OCI-LY7 (cell line): ENCODE measurements at regions not wholly inside any gene's neighbourhood (a gene's known extent, or its start where the extent isn't known, plus 50 kb on each side); places are given as distances from the start of the nearest gene placed in this dataset.

ENCODE experiments used
- BruUV-seq: library from RNA; stranded (reverse); fragments of 400-500 nt; replicated peaks from 2 replicates; lab custom pipeline; 2021; lab: Mats Ljungman, UMichigan
- CTCF ChIA-PET: fragments of 300-600 bp; sonication (Branson Sonifier 250); formaldehyde crosslinking; loops from one replicate; lab custom pipeline; 2022; ENCODE audit warnings: antibody characterized with exemption; ENCODE audit not compliant: unreplicated experiment; lab: Charles Lee
- POLR2A ChIA-PET: fragments of 300-600 bp; sonication (Branson Sonifier 250); formaldehyde crosslinking; loops from one replicate; lab custom pipeline; 2022; ENCODE audit warnings: antibody characterized with exemption; lab: Charles Lee
- DNase-seq: peaks from one replicate; pipeline ENCODE4 v3.0.0-alpha.2; 2015; ENCODE audit warnings: low spot score
- H2AFZ ChIP-seq: fragments of 200-600 bp; sonication (generic), shearing (Covaris generic); 2 replicates; pipeline ENCODE4 v1.6.1; 2014; ENCODE audit warnings: mild to moderate bottlenecking, antibody characterized with exemption, low read length, moderate library complexity
- H3K27ac ChIP-seq: fragments of 200-600 bp; sonication (generic); 2 replicates; pipeline ENCODE4 v1.5.1; 2014; ENCODE audit warnings: mixed run types, low read depth, mild to moderate bottlenecking, moderate library complexity, low read length, inconsistent platforms; ENCODE audit not compliant: poor library complexity, severe bottlenecking
- H3K36me3 ChIP-seq: fragments of 200-600 bp; sonication (generic); 2 replicates; pipeline ENCODE4 v1.6.1; 2014; ENCODE audit warnings: mild to moderate bottlenecking, antibody characterized with exemption, low read length, moderate library complexity, mixed read lengths; ENCODE audit not compliant: insufficient read depth
- H3K4me1 ChIP-seq: fragments of 200-600 bp; sonication (generic); 2 replicates; pipeline ENCODE4 v1.5.1; 2014; ENCODE audit warnings: mild to moderate bottlenecking, low read length; ENCODE audit not compliant: insufficient read depth, poor library complexity, severe bottlenecking
- H3K4me2 ChIP-seq: fragments of 200-600 bp; sonication (generic); 2 replicates; pipeline ENCODE4 v1.6.1; 2014; ENCODE audit warnings: mild to moderate bottlenecking, low read length
- H3K4me3 ChIP-seq: fragments of 200-600 bp; sonication (generic); 2 replicates; pipeline ENCODE4 v1.5.1; 2014; ENCODE audit warnings: mild to moderate bottlenecking, low read depth, low read length; ENCODE audit not compliant: poor library complexity, severe bottlenecking
- H3K79me2 ChIP-seq: fragments of 200-600 bp; sonication (generic); 2 replicates; pipeline ENCODE4 v1.6.1; 2016; ENCODE audit warnings: low read depth, mild to moderate bottlenecking, low read length, moderate library complexity, mixed read lengths; ENCODE audit not compliant: insufficient read depth
- H3K9me2 ChIP-seq: fragments of 200-600 bp; sonication (generic); 2 replicates; pipeline ENCODE4 v1.6.1; 2016; ENCODE audit warnings: mild to moderate bottlenecking, low read length, mixed read lengths; ENCODE audit not compliant: insufficient read depth
- H3K9me3 ChIP-seq: fragments of 200-600 bp; sonication (generic); 2 replicates; pipeline ENCODE4 v1.6.1; 2014; ENCODE audit warnings: mild to moderate bottlenecking, mixed run types, low read length, mixed read lengths
- H4K20me1 ChIP-seq: fragments of 200-600 bp; sonication (generic); 2 replicates; pipeline ENCODE4 v1.6.1; 2014; ENCODE audit warnings: mild to moderate bottlenecking, antibody characterized with exemption, low read length, moderate library complexity, mixed read lengths; ENCODE audit not compliant: insufficient read depth
- EZH2phosphoT487 ChIP-seq: fragments of 200-600 bp; sonication (generic); IDR thresholded peaks from 2 replicates; pipeline ENCODE4 v1.6.1; 2018; ENCODE audit warnings: low read depth, borderline replicate concordance, mild to moderate bottlenecking, mixed run types, antibody characterized with exemption, low read length, moderate library complexity, mixed read lengths
- intact Hi-C: fragments of 100-400 bp; cut with micrococcal nuclease; formaldehyde crosslinking; loops from one replicate; pipeline ENCODE4 v1.10.0; 2022; ENCODE audit not compliant: unreplicated experiment
- TF ChIP-seq, protein P1 (sequence below): fragments of 200-600 bp; sonication (generic); conservative IDR thresholded peaks from 2 replicates; pipeline ENCODE4 v1.5.1; 2014; ENCODE audit warnings: mild to moderate bottlenecking, antibody characterized with exemption, low read length, moderate library complexity, mixed read lengths

DNA sequence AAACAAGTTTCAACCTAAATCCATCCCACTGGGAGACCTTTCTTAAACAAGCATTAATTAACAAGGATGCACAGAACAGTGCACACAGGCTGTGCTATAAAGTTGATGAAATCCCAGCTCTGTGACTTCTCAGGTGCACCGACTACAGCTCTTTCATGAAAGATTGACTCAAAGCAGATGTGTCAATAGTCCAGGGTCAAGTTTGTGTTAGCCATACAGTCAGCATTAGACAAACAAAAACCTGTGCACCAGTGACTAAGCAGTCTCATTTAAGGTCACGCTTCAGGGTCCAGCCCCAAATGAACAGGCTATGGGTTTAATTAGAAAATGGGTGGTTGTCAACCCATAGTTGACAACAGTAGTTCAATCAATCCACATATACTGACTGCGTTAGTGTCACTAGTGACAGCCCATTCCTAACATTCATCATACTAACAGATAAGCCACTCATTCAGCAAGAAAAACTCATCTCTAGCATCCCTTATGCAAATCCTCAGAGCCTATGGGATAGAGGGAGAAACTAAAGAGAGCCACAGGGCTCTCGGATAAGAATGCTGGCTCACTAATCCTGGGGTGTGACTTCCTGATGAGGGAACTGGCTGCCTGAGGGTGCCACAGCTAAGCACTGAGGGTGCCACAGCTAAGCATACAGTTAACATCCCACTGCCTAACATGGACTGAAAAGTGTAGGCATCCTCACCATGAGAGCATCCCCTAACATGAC lies 84.1 kb downstream of the WNT5A start:
- Histone ChIP-seq H3K27ac (no peak overlapping the region), H3K36me3 (no peaks in the 10 kb centered on the region), H2AFZ (no peak overlapping the region), H3K9me2 (no peaks in the 10 kb centered on the region), H3K9me3 (no peaks in the 10 kb centered on the region), H4K20me1 (no peaks in the 10 kb centered on the region), H3K4me1 (peaks cover 10% of the 10 kb centered on the region), H3K79me2 (no peaks in the 10 kb centered on the region), H3K4me2 (no peak overlapping the region), H3K4me3 (no peak overlapping the region)
- no peak for DNase-seq
- POLR2A ChIA-PET = no interaction called here
- CTCF ChIA-PET = no interaction called here
- intact Hi-C loops = loop anchor here (10.0 kb wide), 1 partner anchor 548 kb away; no protein-coding TSS in a partner anchor
- no TSS peak for BruUV-seq
- TF ChIP-seq, protein P1, sequence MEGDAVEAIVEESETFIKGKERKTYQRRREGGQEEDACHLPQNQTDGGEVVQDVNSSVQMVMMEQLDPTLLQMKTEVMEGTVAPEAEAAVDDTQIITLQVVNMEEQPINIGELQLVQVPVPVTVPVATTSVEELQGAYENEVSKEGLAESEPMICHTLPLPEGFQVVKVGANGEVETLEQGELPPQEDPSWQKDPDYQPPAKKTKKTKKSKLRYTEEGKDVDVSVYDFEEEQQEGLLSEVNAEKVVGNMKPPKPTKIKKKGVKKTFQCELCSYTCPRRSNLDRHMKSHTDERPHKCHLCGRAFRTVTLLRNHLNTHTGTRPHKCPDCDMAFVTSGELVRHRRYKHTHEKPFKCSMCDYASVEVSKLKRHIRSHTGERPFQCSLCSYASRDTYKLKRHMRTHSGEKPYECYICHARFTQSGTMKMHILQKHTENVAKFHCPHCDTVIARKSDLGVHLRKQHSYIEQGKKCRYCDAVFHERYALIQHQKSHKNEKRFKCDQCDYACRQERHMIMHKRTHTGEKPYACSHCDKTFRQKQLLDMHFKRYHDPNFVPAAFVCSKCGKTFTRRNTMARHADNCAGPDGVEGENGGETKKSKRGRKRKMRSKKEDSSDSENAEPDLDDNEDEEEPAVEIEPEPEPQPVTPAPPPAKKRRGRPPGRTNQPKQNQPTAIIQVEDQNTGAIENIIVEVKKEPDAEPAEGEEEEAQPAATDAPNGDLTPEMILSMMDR = no peak
- no peak for TF ChIP-seq EZH2phosphoT487

DNA sequence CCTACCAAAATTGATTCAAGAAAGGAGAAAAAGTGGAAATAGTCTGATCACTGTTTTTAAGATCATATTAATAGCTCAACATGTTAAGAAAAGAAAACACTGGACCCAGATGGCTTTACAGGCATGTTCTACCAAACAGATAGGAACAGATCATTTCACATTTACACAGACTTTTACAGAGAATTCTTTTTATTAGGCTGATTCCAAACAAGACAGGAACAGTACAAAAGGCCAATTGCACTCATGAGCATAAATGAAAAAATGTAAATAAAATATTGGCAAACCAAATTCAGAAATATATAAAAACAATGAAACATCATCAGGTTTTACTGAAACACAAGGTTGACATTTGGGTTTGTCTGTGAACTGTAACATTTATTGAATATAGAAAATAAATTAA lies 106.5 kb downstream of the WNT5A start:
- Histone ChIP-seq H2AFZ (no peak overlapping the region), H3K4me1 (peaks cover 30% of the 10 kb centered on the region), H3K79me2 (no peaks in the 10 kb centered on the region), H3K27ac (no peak overlapping the region), H3K4me3 (no peak overlapping the region), H3K9me2 (no peaks in the 10 kb centered on the region), H4K20me1 (no peaks in the 10 kb centered on the region), H3K9me3 (peaks cover 10% of the 10 kb centered on the region; the same call in 1 of the 2 replicates), H3K4me2 (no peak overlapping the region), H3K36me3 (no peaks in the 10 kb centered on the region)
- intact Hi-C loops = no loop called here
- BruUV-seq = no TSS peak
- CTCF ChIA-PET = no interaction called here
- TF ChIP-seq, protein P1 = no peak
- TF ChIP-seq EZH2phosphoT487 = no peak
- no peak for DNase-seq
- POLR2A ChIA-PET = no interaction called here

DNA sequence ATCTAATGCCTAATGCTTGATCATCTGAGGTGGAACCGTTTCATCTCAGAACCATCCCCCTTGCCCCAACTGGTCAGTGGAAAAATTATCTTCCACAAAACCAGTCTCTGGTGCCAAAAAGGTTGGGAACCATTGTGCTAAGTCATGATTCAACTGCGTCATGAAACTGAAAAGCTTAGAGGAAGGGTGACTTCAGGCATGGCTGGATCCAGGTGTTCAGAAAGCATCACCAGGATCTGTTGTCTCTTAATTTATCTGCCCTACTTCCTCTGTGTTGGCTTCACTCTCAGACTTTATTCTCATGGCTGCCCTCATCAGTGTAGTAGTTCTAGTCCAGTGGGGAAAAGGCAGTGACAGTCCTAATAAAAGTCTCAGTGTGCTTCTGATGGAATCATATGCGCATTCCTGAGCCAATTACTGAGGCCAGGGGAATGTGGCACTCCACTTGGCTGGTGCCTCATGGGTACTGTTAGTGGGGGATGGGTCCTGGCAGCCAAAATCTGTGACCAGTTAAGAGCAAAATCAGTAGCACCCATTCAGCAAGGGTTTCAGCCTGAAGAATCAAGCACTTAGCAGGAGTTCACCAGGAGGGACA lies 110.3 kb downstream of the WNT5A start:
- H3K9me3 ChIP-seq = peaks cover 10% of the 10 kb centered on the region; the same call in 1 of the 2 replicates
- POLR2A ChIA-PET = no interaction called here
- H3K4me1 ChIP-seq = peaks cover 37% of the 10 kb centered on the region
- intact Hi-C loops = loop anchor here (2.0 to 5.0 kb wide), 3 partner anchors 110 to 345 kb away; partner anchors contain the start of gene WNT5A
- TF ChIP-seq EZH2phosphoT487 = no peak
- TF ChIP-seq, protein P1 = 0 out of 2 replicates have a peak, but pooled peaks have one; percentile 14
- peak overlapping the region; percentile 67 for H3K4me2 ChIP-seq
- H3K9me2 ChIP-seq = no peaks in the 10 kb centered on the region
- no peaks in the 10 kb centered on the region for H3K79me2 ChIP-seq
- H3K27ac ChIP-seq = peak overlapping the region; percentile 48
- H3K36me3 ChIP-seq = no peaks in the 10 kb centered on the region
- H4K20me1 ChIP-seq = no peaks in the 10 kb centered on the region
- no peak overlapping the region for H2AFZ ChIP-seq
- DNase-seq = peak; percentile 85
- BruUV-seq = no TSS peak
- CTCF ChIA-PET = no interaction called here
- H3K4me3 ChIP-seq = peak overlapping the region; percentile 29
